A673 (cell line): ENCODE measurements at regions not wholly inside any gene's neighbourhood (a gene's known extent, or its start where the extent isn't known, plus 50 kb on each side); places are given as distances from the start of the nearest gene placed in this dataset.
"Not testable (repeated sequence)": the region's sequence is repeated elsewhere in the genome, so short reads cannot be mapped to it uniquely, and the experiment has no call there.

ENCODE experiments used
- CTCF ChIP-seq: fragments of 300-800, 200-600 bp; sonication (generic); conservative IDR thresholded peaks from 2 replicates; pipeline ENCODE4 v1.5.1; 2017; ENCODE audit warnings: low read depth, mild to moderate bottlenecking, antibody characterized with exemption, low read length, moderate library complexity, mixed read lengths
- EZH2 ChIP-seq: fragments of 200-600 bp; sonication (generic); IDR thresholded peaks from 2 replicates; pipeline ENCODE4 v1.6.1; 2017; ENCODE audit warnings: borderline replicate concordance, low read depth, mild to moderate bottlenecking, mixed read lengths, antibody characterized with exemption, low read length; ENCODE audit not compliant: poor library complexity, severe bottlenecking

GRCh38 chrX:87178009-87178408, 339.6 kb upstream of the KLHL4 start:
- TF ChIP-seq CTCF, EZH2: not testable (repeated sequence)
